ENCODE measurements at regions not wholly inside any gene's neighbourhood (a gene's known extent, or its start where the extent isn't known, plus 50 kb on each side); places are given as distances from the start of the nearest gene placed in this dataset.

DNA sequence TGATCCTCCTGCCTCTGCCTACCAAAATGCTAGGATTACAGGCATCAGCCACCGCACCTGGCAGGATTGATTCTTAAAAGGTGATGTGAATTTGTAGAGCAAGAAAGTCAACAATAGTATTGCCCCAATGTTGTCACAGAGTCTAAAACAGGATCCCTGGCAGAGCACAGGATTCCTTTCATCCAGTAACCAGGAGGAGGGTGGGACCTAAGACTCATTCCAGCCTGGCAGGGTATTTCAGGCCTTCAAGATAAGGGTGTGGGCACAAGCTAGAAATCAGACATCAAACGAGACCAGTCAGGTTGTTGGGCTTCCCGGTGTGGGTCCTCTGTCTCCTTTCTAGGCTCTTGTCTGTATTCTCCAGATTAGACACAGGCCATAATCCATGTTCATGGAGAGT lies 511.4 kb downstream of the BCL11A start:
- no peak for DNase-seq (ENCODE audit: low read depth in 1 of 2, low spot score in 1 of 2)
- no peak overlapping the region for H3K27ac ChIP-seq (replicated peaks)
- H3K4me3 ChIP-seq (replicated peaks; ENCODE audit: insufficient read depth, low read length): no peak overlapping the region
- TF ChIP-seq POLR2AphosphoS5 (IDR thresholded peaks at IDR 0.05; ENCODE audit: low read depth): no peak
- TF ChIP-seq GABPA (IDR thresholded peaks at IDR 0.05; ENCODE audit: low read depth): no peak
- TF ChIP-seq, protein P1, sequence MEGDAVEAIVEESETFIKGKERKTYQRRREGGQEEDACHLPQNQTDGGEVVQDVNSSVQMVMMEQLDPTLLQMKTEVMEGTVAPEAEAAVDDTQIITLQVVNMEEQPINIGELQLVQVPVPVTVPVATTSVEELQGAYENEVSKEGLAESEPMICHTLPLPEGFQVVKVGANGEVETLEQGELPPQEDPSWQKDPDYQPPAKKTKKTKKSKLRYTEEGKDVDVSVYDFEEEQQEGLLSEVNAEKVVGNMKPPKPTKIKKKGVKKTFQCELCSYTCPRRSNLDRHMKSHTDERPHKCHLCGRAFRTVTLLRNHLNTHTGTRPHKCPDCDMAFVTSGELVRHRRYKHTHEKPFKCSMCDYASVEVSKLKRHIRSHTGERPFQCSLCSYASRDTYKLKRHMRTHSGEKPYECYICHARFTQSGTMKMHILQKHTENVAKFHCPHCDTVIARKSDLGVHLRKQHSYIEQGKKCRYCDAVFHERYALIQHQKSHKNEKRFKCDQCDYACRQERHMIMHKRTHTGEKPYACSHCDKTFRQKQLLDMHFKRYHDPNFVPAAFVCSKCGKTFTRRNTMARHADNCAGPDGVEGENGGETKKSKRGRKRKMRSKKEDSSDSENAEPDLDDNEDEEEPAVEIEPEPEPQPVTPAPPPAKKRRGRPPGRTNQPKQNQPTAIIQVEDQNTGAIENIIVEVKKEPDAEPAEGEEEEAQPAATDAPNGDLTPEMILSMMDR (IDR thresholded peaks at IDR 0.05; ENCODE audit: insufficient read depth, low read length): no peak
- no peak for TF ChIP-seq SPI1 (IDR thresholded peaks at IDR 0.05; ENCODE audit: borderline replicate concordance, low read depth)
- TF ChIP-seq, protein P2, sequence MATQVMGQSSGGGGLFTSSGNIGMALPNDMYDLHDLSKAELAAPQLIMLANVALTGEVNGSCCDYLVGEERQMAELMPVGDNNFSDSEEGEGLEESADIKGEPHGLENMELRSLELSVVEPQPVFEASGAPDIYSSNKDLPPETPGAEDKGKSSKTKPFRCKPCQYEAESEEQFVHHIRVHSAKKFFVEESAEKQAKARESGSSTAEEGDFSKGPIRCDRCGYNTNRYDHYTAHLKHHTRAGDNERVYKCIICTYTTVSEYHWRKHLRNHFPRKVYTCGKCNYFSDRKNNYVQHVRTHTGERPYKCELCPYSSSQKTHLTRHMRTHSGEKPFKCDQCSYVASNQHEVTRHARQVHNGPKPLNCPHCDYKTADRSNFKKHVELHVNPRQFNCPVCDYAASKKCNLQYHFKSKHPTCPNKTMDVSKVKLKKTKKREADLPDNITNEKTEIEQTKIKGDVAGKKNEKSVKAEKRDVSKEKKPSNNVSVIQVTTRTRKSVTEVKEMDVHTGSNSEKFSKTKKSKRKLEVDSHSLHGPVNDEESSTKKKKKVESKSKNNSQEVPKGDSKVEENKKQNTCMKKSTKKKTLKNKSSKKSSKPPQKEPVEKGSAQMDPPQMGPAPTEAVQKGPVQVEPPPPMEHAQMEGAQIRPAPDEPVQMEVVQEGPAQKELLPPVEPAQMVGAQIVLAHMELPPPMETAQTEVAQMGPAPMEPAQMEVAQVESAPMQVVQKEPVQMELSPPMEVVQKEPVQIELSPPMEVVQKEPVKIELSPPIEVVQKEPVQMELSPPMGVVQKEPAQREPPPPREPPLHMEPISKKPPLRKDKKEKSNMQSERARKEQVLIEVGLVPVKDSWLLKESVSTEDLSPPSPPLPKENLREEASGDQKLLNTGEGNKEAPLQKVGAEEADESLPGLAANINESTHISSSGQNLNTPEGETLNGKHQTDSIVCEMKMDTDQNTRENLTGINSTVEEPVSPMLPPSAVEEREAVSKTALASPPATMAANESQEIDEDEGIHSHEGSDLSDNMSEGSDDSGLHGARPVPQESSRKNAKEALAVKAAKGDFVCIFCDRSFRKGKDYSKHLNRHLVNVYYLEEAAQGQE (IDR thresholded peaks at IDR 0.05; ENCODE audit: insufficient replicate concordance, low read depth): no peak
- no peaks in the 10 kb centered on the region for H3K27me3 ChIP-seq (ENCODE audit: insufficient read depth, poor library complexity, severe bottlenecking)

DNA sequence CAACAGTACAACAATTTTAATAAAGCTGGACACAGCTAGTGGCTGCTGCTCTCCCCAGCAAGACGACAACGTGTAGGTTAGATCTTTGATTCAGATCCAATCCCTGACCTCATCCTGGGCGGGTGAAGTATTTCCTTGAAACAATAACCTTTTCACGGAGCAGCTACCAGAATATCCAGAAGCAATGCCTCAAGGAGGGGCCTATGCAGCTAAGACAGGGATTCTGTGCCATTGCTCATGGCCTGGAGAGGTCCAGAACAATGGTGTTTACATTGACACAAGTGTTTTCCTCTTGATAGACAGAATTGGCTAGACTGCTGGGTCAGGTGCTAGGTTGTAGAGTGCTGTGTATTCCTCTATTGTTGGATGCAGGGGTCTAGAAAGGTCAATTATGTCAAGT lies 520.1 kb downstream of the BCL11A start:
- TF ChIP-seq GABPA (IDR thresholded peaks at IDR 0.05; ENCODE audit: low read depth) (no peak), SPI1 (IDR thresholded peaks at IDR 0.05; ENCODE audit: borderline replicate concordance, low read depth) (no peak), POLR2AphosphoS5 (IDR thresholded peaks at IDR 0.05; ENCODE audit: low read depth) (no peak)
- TF ChIP-seq, protein P1 (IDR thresholded peaks at IDR 0.05; ENCODE audit: insufficient read depth, low read length): no peak
- TF ChIP-seq, protein P2 (IDR thresholded peaks at IDR 0.05; ENCODE audit: insufficient replicate concordance, low read depth): no peak
- no peak overlapping the region for H3K27ac ChIP-seq (replicated peaks)
- no peak overlapping the region for H3K4me3 ChIP-seq (replicated peaks; ENCODE audit: insufficient read depth, low read length)
- no peaks in the 10 kb centered on the region for H3K27me3 ChIP-seq (ENCODE audit: insufficient read depth, poor library complexity, severe bottlenecking)
- no peak for DNase-seq (ENCODE audit: low read depth in 1 of 2, low spot score in 1 of 2)

DNA sequence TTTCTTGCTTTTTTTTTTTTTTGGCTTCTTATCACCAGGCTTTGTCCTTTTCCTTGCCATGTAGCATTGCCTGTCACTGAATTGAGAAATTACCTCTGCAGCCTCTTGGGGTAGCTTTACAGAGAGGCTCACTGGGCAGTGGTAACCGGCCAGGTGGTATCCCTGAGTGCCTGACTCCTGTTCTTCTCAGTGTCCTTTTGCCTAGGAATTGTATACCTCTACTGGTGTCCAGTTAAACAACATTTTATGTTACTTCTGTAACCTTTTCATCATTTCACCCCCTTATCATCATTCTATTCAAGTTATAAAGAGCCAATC lies 523.9 kb downstream of the BCL11A start:
- no peak for DNase-seq (ENCODE audit: low read depth in 1 of 2, low spot score in 1 of 2)
- Histone ChIP-seq H3K27ac (replicated peaks) (no peak overlapping the region), H3K4me3 (replicated peaks; ENCODE audit: insufficient read depth, low read length) (no peak overlapping the region), H3K27me3 (ENCODE audit: insufficient read depth, poor library complexity, severe bottlenecking) (no peaks in the 10 kb centered on the region)
- TF ChIP-seq, protein P2 (IDR thresholded peaks at IDR 0.05; ENCODE audit: insufficient replicate concordance, low read depth): no peak
- no peak for TF ChIP-seq POLR2AphosphoS5 (IDR thresholded peaks at IDR 0.05; ENCODE audit: low read depth)
- no peak for TF ChIP-seq GABPA (IDR thresholded peaks at IDR 0.05; ENCODE audit: low read depth)
- TF ChIP-seq SPI1 (IDR thresholded peaks at IDR 0.05; ENCODE audit: borderline replicate concordance, low read depth): no peak
- TF ChIP-seq, protein P1 (IDR thresholded peaks at IDR 0.05; ENCODE audit: insufficient read depth, low read length): no peak

Measured in HL-60 (cell line).